Stimulated activated CD4-positive, alpha-beta T cell treated with anti-CD3 and anti-CD28 coated beads, Interleukin-1b, Interleukin-23, amount 100 ng/mL, for 4 hours (primary cell): ENCODE measurements at regions not wholly inside any gene's neighbourhood (a gene's known extent, or its start where the extent isn't known, plus 50 kb on each side); places are given as distances from the start of the nearest gene placed in this dataset.
"Not testable (repeated sequence)": the region's sequence is repeated elsewhere in the genome, so short reads cannot be mapped to it uniquely, and the experiment has no call there.

Source experiments
- DNase-seq, 2 donors: peaks; one replicate each; pipeline ENCODE4 v3.0.0-alpha.2; 2020; ENCODE audit warnings: low read depth in 2 of 2

- DNase-seq = no peak
Measured at GRCh38 chr22:35183917-35184316, 73.4 kb upstream of the HMGXB4 start.

GRCh38 chr22:35186492-35186891, 70.8 kb upstream of the HMGXB4 start:
- DNase-seq = no peak

- DNase-seq = not testable (repeated sequence)
Measured at GRCh38 chr22:35188930-35189329, 68.4 kb upstream of the HMGXB4 start.

- no peak for DNase-seq
Measured at GRCh38 chr22:35189559-35189958, 67.7 kb upstream of the HMGXB4 start.

- no peak for DNase-seq
Measured at GRCh38 chr22:35191412-35191811, 65.9 kb upstream of the HMGXB4 start.

GRCh38 chr22:35192129-35192918, 65.0 kb upstream of the HMGXB4 start:
- no peak for DNase-seq

- DNase-seq = no peak
Measured at GRCh38 chr22:35195226-35195625, 62.1 kb upstream of the HMGXB4 start.

GRCh38 chr22:35195821-35196220, 61.5 kb upstream of the HMGXB4 start:
- DNase-seq = no peak

- no peak for DNase-seq
Measured at GRCh38 chr22:35197071-35197470, 60.2 kb upstream of the HMGXB4 start.

- no peak for DNase-seq
Measured at GRCh38 chr22:35197886-35198285, 59.4 kb upstream of the HMGXB4 start.

- no peak for DNase-seq
Measured at GRCh38 chr22:35198738-35199137, 58.6 kb upstream of the HMGXB4 start.

- no peak for DNase-seq
Measured at GRCh38 chr22:35202376-35202775, 54.9 kb upstream of the HMGXB4 start.

- no peak for DNase-seq
Measured at GRCh38 chr22:35203583-35203982, 53.7 kb upstream of the HMGXB4 start.

GRCh38 chr22:35204807-35205775, 52.2 kb upstream of the HMGXB4 start:
- DNase-seq = no peak

GRCh38 chr22:35205961-35206360, 51.3 kb upstream of the HMGXB4 start:
- DNase-seq = no peak

GRCh38 chr22:35206889-35207288, 50.4 kb upstream of the HMGXB4 start:
- DNase-seq = no peak
